ENCODE measurements at regions not wholly inside any gene's neighbourhood (a gene's known extent, or its start where the extent isn't known, plus 50 kb on each side); places are given as distances from the start of the nearest gene placed in this dataset.
A peak's percentile ranks its signal among the peaks of the same experiment; 100 is the strongest.
"Not testable (repeated sequence)": the region's sequence is repeated elsewhere in the genome, so short reads cannot be mapped to it uniquely, and the experiment has no call there.

DNA sequence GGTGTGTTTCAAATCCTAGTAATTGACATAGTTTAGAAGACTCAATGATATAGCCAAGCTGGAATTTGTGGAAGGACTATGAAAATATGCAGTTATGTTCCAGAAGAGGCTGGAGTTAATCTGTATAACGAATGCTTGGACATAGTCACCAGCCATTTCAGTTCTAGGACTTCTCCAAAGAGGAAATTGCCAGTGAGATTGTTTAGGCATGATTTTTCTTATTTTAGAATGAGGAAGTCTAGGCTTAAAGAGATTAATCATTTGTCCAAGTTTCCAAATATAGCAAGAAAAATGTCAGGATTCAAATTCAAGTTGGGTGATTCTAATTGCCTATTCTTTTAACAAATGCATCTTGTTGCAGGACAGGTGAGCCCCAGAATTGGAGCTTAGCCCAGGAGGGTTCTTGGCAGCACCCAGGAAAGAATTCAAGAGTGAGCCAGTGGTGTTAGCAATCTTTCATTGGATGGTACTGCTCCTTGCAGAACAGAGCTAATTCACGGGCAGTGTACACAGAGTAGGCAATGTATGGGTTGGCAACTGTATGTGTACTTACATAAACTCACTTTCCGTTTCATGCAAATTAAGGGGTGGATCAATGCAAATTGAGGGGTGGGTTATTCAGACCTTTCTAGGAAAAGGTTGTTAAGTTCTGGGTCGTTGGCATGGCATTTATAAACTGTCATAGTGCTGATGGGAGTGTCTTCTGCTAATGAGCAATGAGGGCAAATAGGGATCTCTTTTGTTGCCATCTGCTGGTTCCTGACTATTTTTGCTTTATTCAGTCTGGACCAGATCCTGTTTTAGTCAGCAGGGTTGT lies 763.1 kb upstream of the SLITRK1 start:
- DNase-seq = no peak

DNA sequence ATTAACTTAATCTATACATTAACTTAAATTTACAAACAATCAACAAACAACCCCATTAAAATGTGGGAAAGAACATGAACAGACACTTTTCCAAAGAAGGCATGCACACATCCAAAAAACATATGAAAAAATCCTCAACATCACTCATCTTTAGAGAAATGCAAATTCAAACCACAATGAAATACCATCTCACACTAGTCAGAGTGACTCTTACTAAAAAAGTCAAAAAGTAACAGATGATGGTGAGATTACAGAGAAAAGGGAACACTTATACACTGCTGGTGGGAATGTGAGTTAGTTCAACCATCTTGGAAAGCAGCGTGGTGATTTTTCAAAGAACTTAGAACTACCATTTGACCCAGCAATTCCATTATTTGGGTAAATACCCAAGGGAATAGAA lies 759.2 kb upstream of the SLITRK1 start:
- DNase-seq = no peak

DNA sequence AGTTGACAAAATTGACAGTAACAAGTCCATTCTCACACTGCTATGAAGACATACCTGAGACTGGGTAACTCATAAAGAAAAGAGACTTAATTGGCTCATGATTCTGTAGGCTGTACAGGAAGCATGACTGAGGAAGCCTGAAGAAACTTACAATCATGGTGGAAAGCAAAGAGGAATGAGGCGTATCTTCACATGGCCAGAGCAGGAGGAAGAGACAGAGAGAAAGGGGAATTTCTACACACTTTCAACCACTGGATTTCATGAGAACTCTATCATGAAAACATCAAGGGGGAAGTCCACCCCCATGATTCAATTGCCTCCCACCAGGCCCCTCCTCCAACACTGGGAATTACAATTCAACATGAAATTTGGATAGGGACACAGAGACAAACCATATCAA lies 758.4 kb upstream of the SLITRK1 start:
- DNase-seq = no peak

DNA sequence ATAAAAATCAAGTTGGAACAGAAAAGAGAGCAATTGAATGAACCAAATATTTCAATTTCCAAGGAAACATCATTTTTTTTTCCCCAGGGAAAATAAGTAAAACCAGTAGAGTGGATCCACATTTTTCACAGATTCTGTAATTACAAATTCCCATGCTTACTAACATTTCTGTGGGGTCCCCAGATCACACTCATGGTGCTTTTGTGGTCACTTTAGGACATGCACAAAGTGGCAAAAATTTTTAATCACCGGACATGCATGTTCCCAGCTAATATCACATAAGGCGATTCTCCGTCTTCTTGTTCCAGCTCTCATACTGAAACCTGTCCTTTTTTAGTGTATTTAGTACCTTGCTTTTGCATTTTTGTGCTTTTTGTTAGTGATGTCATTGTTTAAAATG lies 748.2 kb upstream of the SLITRK1 start:
- DNase-seq = no peak

DNA sequence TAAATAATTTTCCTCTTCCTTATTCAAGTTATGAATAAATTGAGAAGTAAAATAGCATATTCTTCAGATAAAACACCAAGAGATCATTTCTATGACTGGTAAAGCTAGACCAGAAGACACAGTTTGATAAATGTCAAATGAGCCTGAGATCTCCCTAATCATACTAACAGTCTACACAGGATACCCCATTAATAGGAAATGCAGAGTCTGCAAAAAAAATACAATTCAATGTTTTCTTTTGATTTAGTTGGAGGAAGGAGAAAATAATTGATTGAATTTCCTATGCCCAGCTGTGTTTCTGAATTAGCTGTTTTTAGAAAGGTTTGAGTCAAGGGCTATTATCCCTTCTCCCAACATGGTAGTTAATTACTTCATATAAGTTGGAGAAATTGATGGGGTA lies 734.6 kb upstream of the SLITRK1 start:
- DNase-seq = no peak

DNA sequence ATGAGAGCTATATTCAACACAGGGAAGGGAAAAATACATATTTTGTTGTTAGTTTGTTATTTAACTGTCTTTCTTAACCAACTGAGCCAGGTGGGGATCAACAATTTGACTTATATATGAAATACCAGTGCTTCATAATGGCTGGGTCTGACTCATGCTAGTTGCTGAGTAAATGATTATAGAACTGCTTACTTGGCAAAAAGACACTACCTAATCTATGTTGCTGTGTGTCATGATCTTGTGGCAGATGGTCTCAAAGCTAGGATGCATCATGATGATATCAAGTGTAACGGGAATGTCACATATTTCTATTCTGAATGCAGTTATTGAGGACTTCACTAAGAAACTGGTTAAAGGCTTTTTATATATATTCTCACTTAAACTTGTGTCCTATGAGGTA lies 727.4 kb upstream of the SLITRK1 start:
- no peak for DNase-seq

DNA sequence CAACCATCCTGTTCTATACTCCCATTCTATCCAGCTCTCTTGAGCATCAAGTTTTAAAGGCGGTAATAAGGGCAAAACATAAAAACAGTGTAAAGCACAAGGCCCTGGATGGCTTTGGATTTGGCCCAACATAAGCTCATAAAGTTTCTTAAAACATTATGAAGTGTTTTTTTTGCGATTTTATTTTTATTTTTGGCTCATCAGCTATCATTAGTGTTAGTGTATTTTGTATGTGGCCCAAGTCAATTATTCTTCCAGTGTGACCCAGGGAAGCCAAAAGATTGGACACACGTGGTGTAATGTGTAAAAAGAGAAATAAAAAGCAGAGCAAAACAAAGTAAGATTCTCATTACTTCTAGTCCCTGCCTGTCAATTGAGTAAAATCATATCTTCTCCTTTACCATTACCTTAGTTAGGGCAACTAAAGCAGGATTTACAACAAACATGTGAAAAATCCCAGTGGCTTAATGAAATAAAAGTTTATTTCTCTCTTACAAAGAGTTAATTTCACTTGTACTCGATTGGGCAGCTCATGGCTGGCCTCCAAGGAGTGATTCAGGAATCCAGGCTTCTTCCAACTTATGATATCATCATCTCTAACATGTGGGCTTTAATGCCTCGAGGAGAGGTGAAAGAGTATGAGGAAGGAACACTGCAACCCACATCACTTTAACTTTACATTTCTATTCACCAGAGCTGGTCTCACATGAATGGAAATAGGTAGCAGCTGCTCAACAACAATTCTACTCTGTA lies 725.2 kb upstream of the SLITRK1 start:
- no peak for DNase-seq

DNA sequence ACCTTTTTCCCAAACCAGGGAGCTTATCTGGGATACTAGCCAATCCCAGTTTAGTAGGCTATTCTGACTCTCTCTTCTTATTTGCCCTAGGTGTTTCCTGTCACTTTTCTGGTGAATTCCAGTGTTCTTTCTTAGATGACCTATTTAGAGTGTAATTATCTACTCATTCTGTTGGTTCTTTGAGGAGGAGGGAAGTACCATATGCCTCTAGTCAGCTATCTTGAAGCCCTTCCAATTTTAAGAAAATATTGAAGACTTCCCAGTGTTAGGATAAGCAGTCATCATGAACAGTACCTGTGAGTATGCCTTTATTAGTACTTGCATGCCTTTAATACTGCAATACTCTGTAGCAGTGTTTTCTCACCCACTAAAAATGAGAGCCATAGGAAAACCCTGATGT lies 724.3 kb upstream of the SLITRK1 start:
- no peak for DNase-seq

DNA sequence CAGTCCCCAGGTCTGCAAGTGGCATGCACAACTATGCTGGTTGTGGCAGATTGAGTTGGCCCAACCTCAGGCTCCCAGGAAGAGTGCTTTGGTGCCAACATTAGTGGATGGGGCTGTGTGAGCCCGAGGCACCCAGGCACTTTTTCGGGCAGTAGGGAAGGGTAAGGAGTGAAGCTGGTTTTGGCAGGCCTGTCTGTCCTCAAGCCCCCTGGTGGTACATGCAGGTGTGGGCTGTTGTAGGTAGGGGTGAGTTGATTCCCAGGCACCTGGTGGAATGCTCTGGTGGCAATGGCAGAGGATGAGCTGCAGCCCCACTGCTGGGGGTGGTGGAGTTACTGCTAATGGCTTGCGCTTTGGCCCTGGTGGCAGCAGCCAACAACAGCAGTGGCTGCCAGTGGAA lies 723.7 kb upstream of the SLITRK1 start:
- DNase-seq = no peak

DNA sequence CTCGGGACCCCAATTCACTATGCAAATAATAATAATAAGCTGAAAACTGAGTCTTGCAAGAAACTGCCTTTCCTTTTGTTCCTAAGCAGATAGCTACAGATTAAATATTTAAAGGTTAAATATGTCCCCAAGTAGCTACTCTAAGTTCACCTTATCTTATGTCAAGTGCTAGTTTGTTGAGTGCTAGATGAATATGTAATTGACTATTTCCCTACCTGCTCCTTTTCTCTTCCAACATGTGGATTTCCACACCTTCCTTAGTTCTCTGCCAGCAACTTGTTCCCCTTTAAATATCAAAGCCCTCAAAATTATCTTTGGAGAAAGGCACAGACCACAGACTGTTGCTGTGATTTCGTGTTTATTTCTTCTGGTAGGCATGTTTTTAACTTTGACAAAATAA lies 709.2 kb upstream of the SLITRK1 start:
- no peak for DNase-seq

DNA sequence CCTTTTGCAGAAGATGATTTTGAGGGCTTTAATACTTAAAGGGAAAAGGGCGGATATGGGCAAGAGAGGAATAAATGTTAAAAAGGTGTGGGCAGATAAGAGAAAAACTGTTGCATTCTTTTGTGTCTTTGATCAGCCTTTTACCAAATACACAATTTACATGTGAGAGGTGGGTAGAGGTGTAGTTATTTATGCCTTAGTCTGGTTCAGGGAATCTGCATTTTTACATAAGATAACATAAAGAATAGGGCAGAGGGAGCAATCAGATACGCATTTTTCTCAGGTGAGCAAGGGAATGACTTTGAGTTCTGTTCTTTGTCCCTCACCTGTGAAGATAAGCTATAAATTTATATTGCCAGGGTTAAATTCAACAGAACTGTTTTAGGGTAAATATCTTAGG lies 708.4 kb upstream of the SLITRK1 start:
- DNase-seq = no peak

DNA sequence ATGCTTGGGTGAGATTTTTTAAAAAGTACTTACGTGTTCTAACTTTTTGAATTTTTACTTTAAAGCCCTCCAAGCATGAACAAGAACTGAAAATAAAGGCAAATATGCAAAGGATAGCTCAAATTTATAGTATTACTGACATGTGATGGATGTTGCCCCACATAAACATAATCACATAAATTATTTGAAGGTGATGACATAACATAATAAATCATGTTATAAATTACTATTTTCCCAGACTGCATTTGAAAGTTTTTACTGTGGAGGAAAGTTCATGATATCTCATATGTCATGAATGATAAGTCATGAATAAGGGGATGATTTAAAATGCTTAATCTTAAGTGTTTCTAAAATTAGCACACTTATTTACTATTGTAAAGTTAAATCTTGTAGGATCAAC lies 705.7 kb upstream of the SLITRK1 start:
- no peak for DNase-seq

DNA sequence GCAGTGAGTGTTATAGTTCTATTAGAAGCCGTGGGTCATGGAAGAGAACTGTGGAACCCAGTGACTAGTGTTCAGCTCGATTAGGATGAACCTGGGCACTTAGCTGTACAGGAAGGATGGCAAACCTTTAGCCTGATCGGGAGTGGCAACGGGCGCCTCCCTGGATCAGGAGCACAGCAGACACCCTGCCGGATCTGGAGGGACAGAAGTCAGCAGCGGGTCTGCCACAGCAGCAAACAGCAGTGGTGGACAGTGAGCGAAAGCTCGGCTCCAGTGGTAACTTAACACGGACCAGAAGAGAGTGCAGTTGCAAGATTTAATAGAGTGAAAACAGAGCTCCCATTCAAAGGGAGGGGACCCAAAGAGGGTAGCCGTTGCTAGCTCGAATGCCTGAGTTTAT lies 697.6 kb upstream of the SLITRK1 start:
- DNase-seq = not testable (repeated sequence)

DNA sequence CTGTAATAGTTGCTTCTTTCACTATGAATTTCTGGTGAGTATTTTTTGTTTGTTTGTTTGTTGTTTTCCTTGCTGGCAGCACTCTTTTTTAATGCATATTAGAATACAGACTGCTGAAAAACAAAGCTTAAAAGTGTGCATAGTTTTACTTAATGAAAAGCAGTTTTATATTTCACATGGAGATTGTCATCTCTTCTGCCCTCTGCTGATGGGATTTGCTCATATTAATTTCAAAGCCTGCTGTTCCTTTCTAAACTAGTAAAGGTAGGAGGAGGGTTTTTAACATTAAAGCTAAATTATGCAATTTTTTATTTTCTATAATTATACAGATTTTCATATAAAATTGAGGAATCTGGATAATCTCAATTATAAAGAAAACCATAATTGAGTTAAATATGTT lies 692.6 kb upstream of the SLITRK1 start:
- DNase-seq = peak; percentile 14

DNA sequence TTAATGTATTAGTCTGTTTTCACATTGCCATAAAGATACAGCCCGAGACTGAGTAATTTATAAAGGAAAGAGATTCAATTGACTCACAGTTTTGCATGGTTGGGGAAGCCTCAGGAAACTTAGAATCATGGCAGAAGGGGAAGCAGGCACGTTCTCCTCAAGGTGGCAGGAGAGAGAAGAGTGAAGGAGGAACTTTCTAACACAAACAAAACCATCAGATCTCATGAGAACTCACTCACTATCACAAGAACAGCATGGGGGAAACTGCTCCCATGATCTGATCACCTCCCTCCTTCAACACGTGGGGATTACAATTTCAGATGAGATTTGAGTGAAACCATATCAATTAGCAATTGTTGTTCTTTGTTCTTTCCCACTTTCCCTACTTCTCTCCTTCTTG lies 689.0 kb upstream of the SLITRK1 start:
- no peak for DNase-seq

DNA sequence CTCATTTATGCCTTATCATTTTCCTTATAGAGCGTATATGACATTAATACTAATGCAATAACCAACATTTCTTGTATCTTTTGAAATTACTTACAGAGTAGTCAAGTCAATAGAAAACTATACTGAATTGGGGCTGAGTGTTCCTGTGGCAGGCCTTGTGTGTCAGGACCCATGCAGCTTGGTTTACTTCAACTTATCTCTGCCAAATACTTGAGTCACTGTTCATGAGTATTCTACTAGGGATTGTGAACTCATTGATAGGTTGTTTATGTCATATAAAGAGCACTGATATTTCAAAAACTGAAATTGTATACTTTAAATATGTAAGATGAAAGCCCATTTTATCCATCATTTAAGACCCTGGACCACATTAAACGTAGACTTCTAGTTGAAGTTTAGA lies 688.6 kb upstream of the SLITRK1 start:
- no peak for DNase-seq

DNA sequence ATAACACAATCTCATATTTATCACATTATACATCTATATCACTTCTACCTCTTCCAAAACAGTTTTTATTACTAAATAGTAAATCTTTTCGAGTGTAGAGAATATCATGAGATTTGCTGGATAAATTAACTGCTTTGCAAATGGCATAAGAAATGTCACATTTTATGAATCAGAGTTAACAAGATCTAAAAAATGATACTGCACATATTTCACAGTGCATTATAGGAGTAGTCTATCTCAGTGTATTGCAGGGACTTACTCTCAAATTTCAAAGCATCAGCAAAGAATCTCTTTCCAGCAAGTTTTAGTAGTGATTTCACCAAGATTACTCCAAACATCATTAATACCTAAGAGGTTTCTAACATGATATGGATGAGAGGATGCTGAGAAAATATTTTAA lies 687.1 kb upstream of the SLITRK1 start:
- DNase-seq = no peak

DNA sequence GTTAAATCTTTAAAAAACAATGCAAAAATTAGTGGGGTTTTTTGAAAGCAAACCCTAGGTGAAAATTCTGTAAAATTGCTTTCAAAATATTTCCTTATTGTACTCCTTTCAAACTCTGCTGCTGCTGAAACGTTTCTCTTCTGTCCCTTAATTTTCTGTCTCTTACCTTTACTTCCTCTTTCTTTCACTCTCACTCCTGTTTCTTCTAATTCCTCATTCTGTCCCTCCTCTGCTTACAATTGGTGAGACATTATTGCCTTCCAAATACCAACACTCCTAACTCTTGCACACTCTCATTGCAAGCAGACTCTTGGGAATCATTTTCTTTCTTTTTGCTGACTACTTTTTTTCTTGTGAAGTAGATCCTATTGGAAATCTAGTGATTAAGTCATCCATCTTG lies 685.6 kb upstream of the SLITRK1 start:
- no peak for DNase-seq

DNA sequence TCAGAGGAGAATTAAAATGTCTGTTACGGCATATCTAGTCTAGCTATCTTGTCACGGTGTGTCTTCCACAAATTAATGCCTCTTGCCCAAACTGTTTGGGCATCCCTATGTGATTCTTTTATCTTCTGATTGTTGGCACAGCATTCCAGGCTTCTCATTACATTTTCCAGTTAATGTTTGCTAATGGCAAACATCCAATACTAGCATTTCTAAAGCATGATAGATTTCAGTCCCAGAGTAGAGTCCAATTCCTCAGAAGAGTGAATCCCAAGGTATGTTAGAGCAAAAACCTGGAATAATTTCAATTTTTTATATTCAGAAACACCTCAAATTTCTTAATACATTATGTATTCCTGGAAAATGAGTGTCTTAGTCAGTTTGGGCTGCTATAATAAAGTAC lies 684.5 kb upstream of the SLITRK1 start:
- no peak for DNase-seq

DNA sequence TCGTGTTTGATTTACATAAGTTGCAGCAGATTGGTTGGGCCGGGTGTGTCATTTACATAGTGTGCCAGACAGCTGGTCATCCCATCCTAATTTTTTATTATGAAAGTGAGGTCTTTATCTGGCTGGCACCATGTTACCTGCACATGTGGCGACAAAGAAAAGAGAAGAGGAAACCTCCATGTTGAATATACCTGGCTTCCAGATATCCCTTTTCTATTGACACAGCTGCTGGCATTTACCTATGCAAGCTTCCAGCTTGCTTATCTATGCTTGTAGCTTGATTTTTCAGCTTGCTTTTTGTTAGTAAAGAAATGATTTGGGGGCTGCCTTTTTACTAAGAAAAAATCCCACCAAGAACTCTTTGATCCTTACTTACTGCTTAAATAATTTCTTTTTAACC lies 681.3 kb upstream of the SLITRK1 start:
- DNase-seq = no peak

DNA sequence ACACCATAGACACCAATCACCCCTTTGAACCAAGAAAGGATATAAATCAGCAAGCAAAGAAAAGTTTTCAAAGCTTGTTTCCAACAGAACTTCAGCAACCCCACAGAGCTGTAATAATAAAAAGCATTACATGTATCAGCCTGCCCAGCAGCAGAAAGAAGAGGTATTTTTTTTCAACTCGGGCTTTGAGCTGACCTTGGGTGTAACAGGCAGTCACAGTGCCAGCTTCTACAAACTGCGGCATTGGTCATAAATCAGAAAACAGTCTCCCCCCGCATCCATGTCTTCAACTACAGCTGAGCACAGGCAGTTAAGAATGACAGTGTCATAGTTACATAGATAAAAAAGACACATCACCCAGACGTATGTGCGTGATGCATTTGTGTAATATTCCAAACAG lies 671.0 kb upstream of the SLITRK1 start:
- DNase-seq = no peak

DNA sequence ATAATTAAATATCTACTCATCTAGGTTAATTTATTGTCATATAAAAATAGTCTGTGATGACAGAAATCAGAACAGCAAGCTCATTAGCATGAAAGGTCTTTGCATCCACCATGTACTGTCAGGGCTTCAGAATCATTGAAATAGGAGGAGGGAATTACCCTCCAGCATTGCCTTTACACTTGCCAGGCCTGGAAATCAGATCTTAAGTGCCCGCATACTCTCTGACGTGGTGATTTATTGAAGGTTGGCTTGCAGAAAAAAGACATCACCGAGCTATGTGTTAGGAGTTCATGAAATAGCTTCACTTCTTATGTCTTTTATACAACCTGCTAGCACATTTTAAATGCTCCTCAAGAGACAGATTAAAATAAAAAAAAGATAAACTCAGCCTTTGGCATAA lies 661.7 kb upstream of the SLITRK1 start:
- DNase-seq = no peak

DNA sequence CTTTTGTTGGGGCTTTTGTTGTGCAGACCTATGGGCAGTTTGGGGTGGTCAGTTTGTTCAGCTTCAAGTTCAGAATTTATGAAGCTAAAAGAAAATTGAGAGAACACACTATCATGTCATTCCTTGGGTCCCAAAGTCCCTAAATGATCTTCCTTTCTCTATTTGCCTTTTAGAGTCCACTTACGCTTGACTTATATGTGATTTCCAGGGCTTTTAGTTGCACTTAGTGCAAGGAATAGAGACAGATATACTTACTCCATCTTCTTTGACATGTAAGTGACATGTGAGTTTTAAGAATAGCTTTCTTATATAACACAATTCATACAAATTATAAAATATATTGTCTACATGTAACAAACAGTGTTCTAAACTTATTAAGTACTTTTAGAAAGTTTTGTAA lies 660.1 kb upstream of the SLITRK1 start:
- DNase-seq = no peak

DNA sequence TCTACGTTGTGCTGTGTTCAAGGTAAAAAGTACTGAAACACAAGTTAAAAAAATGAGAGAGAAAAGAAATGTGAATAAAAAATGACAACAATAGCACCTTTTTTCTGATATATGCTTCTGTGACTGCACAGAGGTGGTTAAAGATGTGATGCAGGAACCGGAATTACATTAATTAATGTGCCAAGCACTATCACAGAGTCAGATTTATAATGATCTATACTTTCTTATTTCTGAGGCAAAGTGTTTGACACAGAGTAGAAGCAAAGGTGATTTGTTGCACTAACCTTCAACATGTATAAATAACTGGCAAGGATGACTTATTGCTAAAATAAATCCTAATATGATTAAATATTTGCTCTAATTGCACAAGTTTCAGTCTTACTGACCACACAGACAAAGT lies 654.6 kb upstream of the SLITRK1 start:
- no peak for DNase-seq

Data from KG1 (cell line).